Dedifferentiated amniotic fluid mesenchymal stem cell (primary cell): ENCODE measurements at regions not wholly inside any gene's neighbourhood (a gene's known extent, or its start where the extent isn't known, plus 50 kb on each side); places are given as distances from the start of the nearest gene placed in this dataset.
"Not testable (repeated sequence)": the region's sequence is repeated elsewhere in the genome, so short reads cannot be mapped to it uniquely, and the experiment has no call there.

Source experiments
- DNase-seq: peaks from one replicate; pipeline ENCODE4 v3.0.0-alpha.2; 2016; ENCODE audit errors: extremely low spot score

- DNase-seq, result no peak
These were observed 257.8 kb downstream of the PLK2 start for GRCh38 chr5:58201922-58202648.

GRCh38 chr5:58200451-58200850 is 259.4 kb downstream of the PLK2 start:
- no peak for DNase-seq

DNA sequence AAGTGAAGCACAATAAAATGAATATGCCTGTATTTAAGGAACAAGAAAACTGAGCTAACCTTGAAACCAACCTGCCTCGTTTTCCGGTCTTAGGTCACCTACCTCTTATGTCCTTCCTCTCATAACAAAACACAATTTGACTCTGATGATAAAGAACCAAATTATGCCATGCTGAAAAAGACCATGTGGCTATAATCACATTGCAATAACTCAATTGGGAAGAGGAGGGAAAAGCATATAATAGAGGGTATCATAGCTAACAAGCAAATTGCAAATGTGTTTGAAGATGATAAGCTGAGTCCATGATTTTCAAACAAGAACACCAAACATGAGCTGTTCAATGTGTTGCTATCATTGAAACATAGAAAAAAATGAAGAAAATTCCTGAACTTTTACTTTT is 260.8 kb downstream of the PLK2 start:
- DNase-seq, result no peak

- DNase-seq, result no peak
These were observed 261.6 kb downstream of the PLK2 start for GRCh38 chr5:58198330-58198729.

DNA sequence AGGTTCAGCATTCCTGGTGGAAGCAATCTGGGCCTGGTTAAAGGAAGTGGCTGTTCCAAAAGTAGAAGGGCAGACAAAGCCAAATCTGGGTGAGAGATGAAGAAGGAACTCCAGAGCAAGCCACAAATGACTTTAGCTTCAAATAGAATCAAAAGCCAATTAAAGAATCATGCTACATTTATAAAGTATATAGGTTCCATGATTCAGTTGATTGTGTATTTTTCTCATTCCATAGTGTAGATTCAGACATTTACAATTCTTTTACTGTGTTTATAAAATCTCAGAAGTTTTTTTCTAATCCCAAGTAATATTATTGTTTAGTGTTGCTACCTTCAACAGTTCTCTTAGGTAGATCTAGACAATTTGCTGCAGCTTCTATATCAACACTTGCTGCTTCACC is 262.0 kb downstream of the PLK2 start:
- no peak for DNase-seq

- no peak for DNase-seq
These were observed 268.4 kb downstream of the PLK2 start for GRCh38 chr5:58191443-58191842.

DNA sequence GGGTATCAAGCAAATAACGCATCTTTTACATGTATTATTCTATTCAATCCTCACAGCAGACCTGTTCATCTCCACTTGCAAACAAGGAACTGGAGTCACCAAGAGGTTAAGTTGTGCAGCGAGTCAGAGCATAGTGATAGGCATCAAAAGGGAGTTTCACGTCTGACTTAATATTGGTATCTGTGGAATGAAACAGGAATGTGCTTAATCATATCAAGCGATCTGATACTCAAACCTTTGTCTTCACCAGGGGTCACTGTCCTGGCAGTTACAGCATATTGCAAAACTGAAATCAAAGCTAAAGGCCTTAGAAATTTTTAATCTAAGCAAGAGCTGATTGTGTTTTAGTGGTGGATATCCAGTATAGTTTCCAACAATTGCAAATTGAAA is 271.6 kb downstream of the PLK2 start:
- DNase-seq, result peak; percentile 81

DNA sequence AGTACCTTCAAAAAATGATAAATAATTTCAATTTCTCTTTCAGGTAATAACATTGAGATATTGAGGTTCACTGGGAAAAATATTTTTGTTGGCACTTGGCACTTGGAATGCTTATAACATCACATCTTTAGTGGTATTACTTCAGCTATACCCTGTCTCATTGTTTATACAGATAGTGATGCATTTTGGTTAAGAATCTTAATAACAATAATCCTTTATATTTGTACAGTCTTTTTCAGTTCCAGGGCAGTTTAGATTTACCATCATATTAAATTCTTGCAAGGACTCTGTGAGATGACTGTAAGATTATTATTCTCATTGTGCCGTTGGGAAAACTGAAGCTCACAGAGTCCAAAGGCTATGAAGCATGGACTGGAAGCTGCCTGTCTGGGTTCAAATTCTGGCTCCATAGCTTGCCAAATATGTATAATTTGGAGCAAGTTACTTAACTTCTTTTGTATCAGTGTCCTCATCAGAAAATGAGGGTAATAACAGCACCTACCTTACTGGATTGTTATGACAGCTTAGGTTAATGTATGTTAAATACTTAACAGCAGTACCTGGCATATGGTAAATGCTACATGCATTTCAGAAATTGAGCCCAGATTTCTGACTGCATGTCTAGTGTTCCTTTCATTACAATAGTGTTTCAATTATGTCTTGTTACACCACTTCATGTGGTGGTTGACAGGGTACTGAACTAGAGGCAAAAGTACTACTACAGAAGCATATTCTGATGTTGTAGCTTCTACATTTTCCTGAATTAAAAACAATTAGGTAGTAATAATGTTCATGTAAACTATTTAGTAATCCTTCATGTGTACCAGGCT is 272.2 kb downstream of the PLK2 start:
- DNase-seq, result no peak

GRCh38 chr5:58185801-58186200 is 274.1 kb downstream of the PLK2 start:
- peak; percentile 27 for DNase-seq

DNA sequence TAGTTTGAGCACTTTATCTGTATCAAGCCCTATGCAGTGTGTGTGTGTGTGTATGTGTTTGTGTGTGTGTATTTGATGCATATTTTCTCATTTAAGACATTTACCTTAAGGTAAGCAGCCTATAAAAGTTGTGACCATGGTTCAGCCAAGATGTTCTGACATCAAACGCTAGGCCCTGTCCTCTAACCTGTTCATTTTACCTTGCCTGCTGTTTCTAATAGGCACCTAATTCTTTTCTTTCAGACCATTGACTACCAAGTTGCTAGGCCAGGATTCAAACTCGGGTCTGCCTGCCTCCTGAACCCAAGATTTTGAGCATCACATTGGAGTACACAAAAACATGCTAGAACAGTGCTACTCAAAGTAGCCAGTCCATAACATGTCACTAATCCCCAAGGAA is 274.5 kb downstream of the PLK2 start:
- DNase-seq, result no peak

DNA sequence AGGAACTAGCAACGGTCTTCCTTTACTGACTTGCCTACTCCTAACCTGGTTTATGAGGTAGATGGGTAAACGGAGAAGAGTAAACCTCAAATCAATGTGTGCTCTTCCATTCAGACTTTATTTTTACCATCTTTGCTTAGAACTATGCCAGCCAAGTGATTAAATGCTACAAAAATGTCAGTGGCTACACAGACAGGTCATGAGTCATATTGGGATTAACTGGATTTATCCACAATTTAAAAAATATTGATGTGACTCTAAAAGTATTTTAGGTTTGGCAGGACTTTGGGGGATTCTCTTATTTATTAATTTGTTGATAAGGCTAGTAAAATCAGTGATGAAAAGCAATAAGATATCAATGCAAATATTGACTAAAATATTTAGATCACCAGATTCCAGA is 275.0 kb downstream of the PLK2 start:
- DNase-seq, result peak; percentile 65

GRCh38 chr5:58183786-58184085 is 276.1 kb downstream of the PLK2 start:
- no peak for DNase-seq

DNA sequence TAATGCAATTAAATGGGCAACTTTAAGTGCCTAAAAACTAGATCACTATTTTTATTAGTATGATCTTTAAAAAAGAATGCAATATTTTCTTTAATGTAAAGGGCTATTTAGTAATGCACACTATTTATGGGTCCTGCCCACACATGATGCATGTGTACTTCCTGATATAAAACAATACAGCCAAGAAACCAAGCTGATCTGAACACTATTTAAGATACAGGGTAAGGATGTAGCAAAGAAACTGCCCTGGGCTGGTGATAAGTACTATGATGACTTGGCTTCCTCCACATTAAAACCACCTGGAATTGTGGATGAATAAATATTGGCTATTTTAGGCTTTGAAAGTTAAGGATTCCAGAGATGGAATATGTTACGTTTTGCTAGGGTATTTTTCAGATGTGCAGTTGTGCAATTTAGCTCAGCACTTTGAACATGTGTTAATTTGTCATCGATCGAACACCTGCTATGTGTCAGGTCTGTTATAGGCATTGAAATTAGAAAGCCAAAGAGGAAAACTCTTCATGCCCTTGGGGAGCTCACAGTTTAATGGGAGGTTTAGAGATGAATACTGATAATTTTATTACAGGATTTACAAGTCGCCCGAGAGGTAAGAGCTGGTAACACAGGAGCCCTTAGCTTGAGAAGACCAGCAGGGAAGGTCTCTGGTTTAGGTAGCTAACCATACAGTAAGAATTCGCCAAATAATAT is 276.7 kb downstream of the PLK2 start:
- no peak for DNase-seq

DNA sequence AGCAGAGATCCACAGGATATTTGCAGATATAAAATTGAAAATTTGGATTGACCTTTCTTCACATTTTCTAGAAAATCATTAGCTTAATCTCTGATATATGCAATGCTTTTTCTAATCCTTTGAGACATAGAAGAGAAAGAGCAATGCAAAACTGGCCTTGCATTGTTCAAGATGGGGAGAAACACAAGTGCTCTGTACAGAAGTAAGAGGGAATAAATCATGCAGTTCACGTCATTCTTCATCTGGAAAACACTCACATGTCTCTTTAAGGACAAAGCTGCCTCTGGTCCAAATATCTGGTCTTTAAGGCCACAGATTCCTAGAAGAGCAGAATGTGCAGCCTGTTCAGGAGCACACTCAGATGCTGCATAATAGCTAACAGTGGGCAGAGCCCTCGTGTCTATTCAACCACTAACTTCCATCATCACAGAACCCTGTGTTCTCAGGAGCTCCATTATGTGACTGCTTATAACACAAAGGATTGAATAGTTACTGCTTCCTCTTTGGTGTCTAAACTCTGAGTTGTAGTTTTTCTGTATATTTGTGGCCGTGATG is 277.5 kb downstream of the PLK2 start:
- no peak for DNase-seq

DNA sequence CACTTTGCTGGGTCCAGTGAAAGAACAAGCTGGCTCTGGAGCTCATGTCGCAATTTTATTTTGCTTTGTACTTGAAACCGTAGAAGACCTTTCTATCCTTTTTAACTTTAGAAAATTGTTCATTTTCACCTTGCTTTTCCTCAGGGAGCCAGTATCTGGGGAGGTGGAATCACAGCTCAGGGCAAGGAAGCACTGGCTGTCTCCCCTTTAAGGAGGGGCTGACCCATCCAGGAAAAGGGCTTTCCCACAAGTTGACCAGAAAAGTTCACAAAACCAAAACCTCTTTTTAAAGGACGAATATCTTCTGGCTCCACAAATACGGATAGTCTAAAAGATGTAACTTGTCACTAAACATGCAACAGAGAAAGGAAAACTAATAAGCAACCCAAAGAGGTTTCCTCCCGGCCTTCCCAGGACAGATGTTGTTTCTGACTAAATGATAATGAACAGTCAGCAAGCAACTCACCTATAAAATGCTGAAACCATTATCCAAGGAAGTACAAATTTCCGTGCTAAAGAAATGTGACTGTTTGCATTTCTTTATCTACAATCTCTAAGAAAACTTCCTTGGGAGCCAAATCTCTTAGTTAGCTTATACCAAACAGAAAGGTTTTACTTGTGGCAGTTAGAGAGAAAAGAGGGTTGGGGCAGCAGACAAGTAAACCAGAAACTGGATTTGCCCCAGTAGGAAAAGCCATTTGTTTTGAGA is 278.2 kb downstream of the PLK2 start:
- no peak for DNase-seq

DNA sequence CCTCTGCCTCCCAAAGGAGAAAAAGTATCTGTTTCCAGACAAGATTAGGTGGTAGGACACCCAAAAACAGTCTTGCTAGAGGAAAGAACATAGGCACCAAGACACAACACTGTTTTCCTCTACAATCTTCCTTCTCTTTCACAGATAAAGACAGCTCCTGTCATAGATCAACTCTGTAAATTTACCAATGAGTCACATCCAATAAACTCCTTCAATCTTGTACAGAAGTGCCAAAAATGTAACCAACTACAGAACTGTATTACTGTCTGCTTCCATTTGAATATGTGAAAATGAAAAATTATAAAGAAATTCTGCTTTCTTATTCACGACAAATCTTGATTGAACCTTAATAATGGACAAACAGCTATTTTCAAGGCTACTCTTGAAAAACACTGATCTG is 286.9 kb downstream of the PLK2 start:
- DNase-seq, result no peak

DNA sequence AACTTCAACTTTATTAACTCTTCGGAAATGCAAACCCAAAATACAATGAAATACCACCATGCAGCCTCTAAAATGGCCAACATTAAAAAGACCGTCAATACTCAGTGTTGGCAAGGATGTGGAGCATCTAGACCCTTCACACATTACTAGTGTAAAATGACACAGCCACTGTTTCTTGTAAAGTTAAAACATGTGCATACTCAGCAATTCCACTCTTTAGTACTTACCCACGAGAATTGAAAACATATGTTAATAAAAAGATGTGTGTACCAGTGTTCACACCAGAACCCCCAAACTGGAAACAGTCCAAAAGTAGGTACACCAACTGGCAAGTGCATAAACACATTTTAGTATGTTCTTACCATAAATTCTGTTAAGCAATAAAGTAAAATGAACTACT is 294.7 kb downstream of the PLK2 start:
- DNase-seq, result no peak

- DNase-seq, result not testable (repeated sequence)
These were observed 298.0 kb downstream of the PLK2 start for GRCh38 chr5:58161889-58162288.

DNA sequence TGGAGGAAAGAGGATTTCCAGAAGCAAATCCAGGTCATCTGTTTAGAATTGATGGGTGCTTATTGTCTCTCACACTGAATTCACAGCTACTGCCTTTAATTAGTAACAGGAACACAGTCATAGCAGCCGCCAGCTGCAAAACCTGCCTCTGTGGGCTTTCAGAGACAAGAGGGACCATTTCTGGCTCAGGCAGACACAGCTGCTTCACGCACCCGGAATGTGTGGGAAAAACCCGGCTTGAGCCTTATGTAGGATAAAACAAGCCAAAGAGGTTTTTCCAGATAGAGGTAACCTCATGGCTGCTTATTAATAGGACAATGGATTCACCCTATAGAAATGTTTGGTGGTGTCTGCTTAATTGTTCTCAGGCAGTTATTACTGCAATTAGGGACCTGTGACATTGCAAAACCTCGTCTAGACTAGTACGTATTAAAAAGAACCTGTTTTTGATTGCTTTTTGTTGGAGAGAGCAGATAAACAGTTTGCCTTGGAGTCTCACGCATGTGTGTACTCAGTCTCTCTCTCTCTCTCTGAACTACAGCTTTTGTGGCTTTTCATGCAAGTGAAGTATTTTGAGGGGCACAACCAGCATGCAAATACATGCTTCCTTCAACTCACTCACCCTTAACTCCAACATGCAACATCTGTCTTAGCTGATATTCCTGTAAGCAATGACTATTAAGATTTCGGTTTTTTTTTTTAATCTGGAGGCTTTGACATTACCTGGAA is 302.7 kb downstream of the PLK2 start:
- DNase-seq, result no peak

DNA sequence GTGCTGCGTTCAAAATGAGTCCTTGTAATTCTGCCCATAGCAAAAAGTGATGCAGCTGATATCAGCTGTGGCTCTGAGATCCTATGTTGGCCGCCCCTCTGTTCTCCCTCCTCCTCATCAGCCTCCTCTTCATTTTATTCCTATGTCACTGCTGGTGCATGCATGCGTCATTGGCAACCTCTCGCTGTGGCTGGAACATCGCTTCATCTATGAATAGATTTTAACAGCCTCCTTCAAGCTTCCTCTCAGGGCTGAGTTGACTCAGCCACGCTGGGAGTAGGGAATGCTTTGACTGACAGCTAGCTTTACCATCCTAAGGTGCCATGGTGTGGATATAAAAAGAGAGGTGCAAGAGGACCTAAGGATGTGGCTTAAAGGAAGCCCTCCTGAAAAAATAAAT is 303.5 kb downstream of the PLK2 start:
- DNase-seq, result no peak

- no peak for DNase-seq
These were observed 306.6 kb downstream of the PLK2 start for GRCh38 chr5:58153255-58153654.
